Ishikawa (cell line): ENCODE measurements at regions not wholly inside any gene's neighbourhood (a gene's known extent, or its start where the extent isn't known, plus 50 kb on each side); places are given as distances from the start of the nearest gene placed in this dataset.

Experiments
- CEBPB ChIP-seq: IDR thresholded peaks from 2 replicates; pipeline ENCODE4 v1.6.1; 2012
- CREB1 ChIP-seq: IDR thresholded peaks from 2 replicates; pipeline ENCODE4 v1.6.1; 2012; ENCODE audit warnings: low read depth
- EGR1 ChIP-seq: IDR thresholded peaks from 2 replicates; pipeline ENCODE4 v1.6.1; 2012
- EP300 ChIP-seq: IDR thresholded peaks from 2 replicates; pipeline ENCODE4 v1.6.1; 2012; ENCODE audit warnings: borderline replicate concordance
- FOXM1 ChIP-seq: IDR thresholded peaks from 2 replicates; pipeline ENCODE4 v1.6.1; 2012; ENCODE audit warnings: low read depth, borderline replicate concordance
- NFIC ChIP-seq: IDR thresholded peaks from 2 replicates; pipeline ENCODE4 v1.6.1; 2012
- RAD21 ChIP-seq: IDR thresholded peaks from 2 replicates; pipeline ENCODE4 v1.6.1; 2012; ENCODE audit warnings: low read depth
- TAF1 ChIP-seq: IDR thresholded peaks from 2 replicates; pipeline ENCODE4 v1.6.1; 2012; ENCODE audit warnings: low read depth, mild to moderate bottlenecking
- TCF12 ChIP-seq: IDR thresholded peaks from 2 replicates; pipeline ENCODE4 v1.6.1; 2012; ENCODE audit warnings: low read depth
- TEAD4 ChIP-seq: IDR thresholded peaks from 2 replicates; pipeline ENCODE4 v1.6.1; 2012
- USF1 ChIP-seq: IDR thresholded peaks from 2 replicates; pipeline ENCODE4 v1.6.1; 2012
- YY1 ChIP-seq: IDR thresholded peaks from 2 replicates; pipeline ENCODE4 v1.6.1; 2012; ENCODE audit warnings: low read depth
- ZBTB7A ChIP-seq: IDR thresholded peaks from 2 replicates; pipeline ENCODE4 v1.6.1; 2012; ENCODE audit warnings: low read depth
- TF ChIP-seq, protein P1 (sequence below): IDR thresholded peaks from 2 replicates; pipeline ENCODE4 v1.6.1; 2012
- TF ChIP-seq, protein P2 (sequence below): IDR thresholded peaks from 2 replicates; pipeline ENCODE4 v1.6.1; 2012; ENCODE audit warnings: low read depth, mild to moderate bottlenecking

DNA sequence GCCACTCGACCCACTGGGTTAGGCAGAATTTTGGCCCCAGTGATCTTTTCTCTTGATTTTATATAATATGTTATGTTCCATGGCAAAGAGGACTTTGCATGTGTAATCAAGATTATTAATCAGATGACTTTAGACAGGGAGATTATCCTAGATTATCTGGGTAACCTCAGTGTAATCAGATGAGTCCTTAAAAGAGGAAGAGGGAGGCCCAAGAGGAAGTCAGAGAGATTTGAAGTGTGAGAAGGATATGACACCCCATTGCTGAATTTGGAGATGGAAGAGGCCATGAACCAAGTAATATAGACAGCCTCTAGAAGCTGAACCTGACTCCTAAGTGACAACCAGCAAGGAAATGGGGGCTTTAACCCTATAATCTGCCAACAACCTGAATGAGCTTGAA is 117.1 kb upstream of the CSF3R start:
- TF ChIP-seq EGR1: no peak
- TF ChIP-seq EP300: no peak
- no peak for TF ChIP-seq NFIC
- TF ChIP-seq TCF12: no peak
- no peak for TF ChIP-seq USF1
- no peak for TF ChIP-seq RAD21
- no peak for TF ChIP-seq TEAD4
- TF ChIP-seq, protein P1, sequence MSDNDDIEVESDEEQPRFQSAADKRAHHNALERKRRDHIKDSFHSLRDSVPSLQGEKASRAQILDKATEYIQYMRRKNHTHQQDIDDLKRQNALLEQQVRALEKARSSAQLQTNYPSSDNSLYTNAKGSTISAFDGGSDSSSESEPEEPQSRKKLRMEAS: no peak
- no peak for TF ChIP-seq ZBTB7A
- TF ChIP-seq YY1: no peak
- TF ChIP-seq FOXM1: no peak
- TF ChIP-seq CEBPB: no peak
- no peak for TF ChIP-seq TAF1
- TF ChIP-seq CREB1: no peak
- TF ChIP-seq, protein P2, sequence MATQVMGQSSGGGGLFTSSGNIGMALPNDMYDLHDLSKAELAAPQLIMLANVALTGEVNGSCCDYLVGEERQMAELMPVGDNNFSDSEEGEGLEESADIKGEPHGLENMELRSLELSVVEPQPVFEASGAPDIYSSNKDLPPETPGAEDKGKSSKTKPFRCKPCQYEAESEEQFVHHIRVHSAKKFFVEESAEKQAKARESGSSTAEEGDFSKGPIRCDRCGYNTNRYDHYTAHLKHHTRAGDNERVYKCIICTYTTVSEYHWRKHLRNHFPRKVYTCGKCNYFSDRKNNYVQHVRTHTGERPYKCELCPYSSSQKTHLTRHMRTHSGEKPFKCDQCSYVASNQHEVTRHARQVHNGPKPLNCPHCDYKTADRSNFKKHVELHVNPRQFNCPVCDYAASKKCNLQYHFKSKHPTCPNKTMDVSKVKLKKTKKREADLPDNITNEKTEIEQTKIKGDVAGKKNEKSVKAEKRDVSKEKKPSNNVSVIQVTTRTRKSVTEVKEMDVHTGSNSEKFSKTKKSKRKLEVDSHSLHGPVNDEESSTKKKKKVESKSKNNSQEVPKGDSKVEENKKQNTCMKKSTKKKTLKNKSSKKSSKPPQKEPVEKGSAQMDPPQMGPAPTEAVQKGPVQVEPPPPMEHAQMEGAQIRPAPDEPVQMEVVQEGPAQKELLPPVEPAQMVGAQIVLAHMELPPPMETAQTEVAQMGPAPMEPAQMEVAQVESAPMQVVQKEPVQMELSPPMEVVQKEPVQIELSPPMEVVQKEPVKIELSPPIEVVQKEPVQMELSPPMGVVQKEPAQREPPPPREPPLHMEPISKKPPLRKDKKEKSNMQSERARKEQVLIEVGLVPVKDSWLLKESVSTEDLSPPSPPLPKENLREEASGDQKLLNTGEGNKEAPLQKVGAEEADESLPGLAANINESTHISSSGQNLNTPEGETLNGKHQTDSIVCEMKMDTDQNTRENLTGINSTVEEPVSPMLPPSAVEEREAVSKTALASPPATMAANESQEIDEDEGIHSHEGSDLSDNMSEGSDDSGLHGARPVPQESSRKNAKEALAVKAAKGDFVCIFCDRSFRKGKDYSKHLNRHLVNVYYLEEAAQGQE: no peak

DNA sequence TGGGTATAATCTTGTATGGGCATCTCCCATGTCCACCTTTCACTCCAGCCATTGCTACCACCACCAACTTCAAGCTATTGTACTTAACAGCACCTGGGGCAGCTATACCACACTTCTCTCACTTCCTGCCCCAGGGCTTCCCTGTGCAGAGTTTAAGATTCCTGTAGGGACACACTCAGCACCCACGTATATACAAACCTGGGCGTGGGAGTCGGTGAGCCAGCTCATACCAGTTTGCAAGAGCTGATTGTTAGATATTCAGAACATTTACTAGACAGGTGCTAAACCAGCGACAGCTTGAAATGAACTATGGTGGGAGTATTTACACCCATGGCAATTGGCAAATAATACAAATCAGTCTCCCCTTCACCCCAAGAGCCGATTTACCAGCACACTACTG is 114.8 kb upstream of the CSF3R start:
- TF ChIP-seq EGR1 (no peak), ZBTB7A (no peak), FOXM1 (no peak), EP300 (no peak), RAD21 (no peak), TCF12 (no peak), YY1 (no peak), CREB1 (no peak), TEAD4 (no peak), CEBPB (no peak), TAF1 (no peak), NFIC (no peak), USF1 (no peak)
- TF ChIP-seq, protein P1: no peak
- TF ChIP-seq, protein P2: no peak

GRCh38 chr1:36595921-36596320 is 113.2 kb upstream of the CSF3R start:
- TF ChIP-seq, protein P1: no peak
- TF ChIP-seq TCF12: no peak
- no peak for TF ChIP-seq CEBPB
- no peak for TF ChIP-seq YY1

- TF ChIP-seq FOXM1 (no peak), ZBTB7A (no peak), TEAD4 (no peak), NFIC (no peak), CREB1 (no peak), CEBPB (no peak), EGR1 (no peak), USF1 (no peak), TAF1 (no peak), EP300 (no peak), RAD21 (no peak), YY1 (no peak), TCF12 (no peak)
- TF ChIP-seq, protein P1: no peak
- TF ChIP-seq, protein P2: no peak
Observed at GRCh38 chr1:36595349-36595748, 112.6 kb upstream of the CSF3R start.
